Immature natural killer cell (primary cell): ENCODE measurements at regions not wholly inside any gene's neighbourhood (a gene's known extent, or its start where the extent isn't known, plus 50 kb on each side); places are given as distances from the start of the nearest gene placed in this dataset.

Experiments
- DNase-seq, 3 donors: peaks; one replicate each; pipeline ENCODE4 v3.0.0; 2022; ENCODE audit warnings: mixed read lengths in 1 of 3
- H3K27ac Mint-ChIP-seq, 6 donors: one replicate each; pipeline ENCODE4 v1.8.0; 2020; ENCODE audit warnings: mixed read lengths in 6 of 6, mild to moderate bottlenecking in 5 of 6, inconsistent platforms in 4 of 6, moderate library complexity in 3 of 6
- H3K27me3 Mint-ChIP-seq, 3 donors: one replicate each; pipeline ENCODE4 v1.8.0; 2020 to 2021; ENCODE audit warnings: low read depth in 3 of 3, mild to moderate bottlenecking in 3 of 3, mixed read lengths in 3 of 3, moderate library complexity in 3 of 3, inconsistent platforms in 1 of 3
- H3K36me3 Mint-ChIP-seq, 3 donors: one replicate each; pipeline ENCODE4 v1.8.0; 2020; ENCODE audit warnings: mixed read lengths in 3 of 3, inconsistent platforms in 2 of 3, mild to moderate bottlenecking in 2 of 3
- H3K4me1 Mint-ChIP-seq, 2 donors: one replicate each; pipeline ENCODE4 v1.8.0; 2020; ENCODE audit warnings: inconsistent platforms in 2 of 2, mild to moderate bottlenecking in 2 of 2, mixed read lengths in 2 of 2, moderate library complexity in 1 of 2
- H3K4me3 Mint-ChIP-seq, 5 donors: one replicate each; pipeline ENCODE4 v1.8.0; 2020; ENCODE audit warnings: mild to moderate bottlenecking in 5 of 5, mixed read lengths in 5 of 5, inconsistent platforms in 3 of 5, moderate library complexity in 3 of 5
- H3K9me3 Mint-ChIP-seq, 6 donors: one replicate each; pipeline ENCODE4 v1.8.0; 2020; ENCODE audit warnings: mild to moderate bottlenecking in 6 of 6, mixed read lengths in 6 of 6, inconsistent platforms in 4 of 6, moderate library complexity in 3 of 6

DNA sequence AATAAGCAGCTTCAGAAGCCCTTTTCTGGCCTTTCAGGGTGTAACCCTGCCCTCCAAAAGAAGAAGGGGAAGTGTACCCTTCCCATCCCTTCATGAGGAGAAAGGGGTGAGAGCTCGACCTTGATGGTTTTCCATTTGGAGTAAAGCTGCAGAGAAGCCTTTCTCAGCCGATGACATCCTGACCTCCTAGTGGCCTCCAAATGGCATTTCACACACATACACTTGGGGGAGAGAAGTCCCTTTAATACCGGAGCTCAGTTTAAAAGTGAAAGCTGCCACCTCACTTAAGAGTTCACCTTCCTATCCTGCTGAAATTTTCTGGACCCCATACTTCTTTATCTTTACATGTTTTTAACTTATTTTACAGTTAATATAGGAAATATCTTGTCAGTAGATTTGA is 716.7 kb downstream of the DCDC2C start:
- no peak for DNase-seq
- peaks cover 0 to 2% (median 1%) of the 10 kb centered on the region in 3 donors for H3K27me3 Mint-ChIP-seq
- H3K27ac Mint-ChIP-seq: no peak overlapping the region
- H3K9me3 Mint-ChIP-seq: peaks cover 4 to 32% (median 21%) of the 10 kb centered on the region in 6 donors
- peaks cover 0 to 3% (median 0%) of the 10 kb centered on the region in 3 donors for H3K36me3 Mint-ChIP-seq
- H3K4me1 Mint-ChIP-seq: no peaks in the 10 kb centered on the region
- H3K4me3 Mint-ChIP-seq: no peak overlapping the region

DNA sequence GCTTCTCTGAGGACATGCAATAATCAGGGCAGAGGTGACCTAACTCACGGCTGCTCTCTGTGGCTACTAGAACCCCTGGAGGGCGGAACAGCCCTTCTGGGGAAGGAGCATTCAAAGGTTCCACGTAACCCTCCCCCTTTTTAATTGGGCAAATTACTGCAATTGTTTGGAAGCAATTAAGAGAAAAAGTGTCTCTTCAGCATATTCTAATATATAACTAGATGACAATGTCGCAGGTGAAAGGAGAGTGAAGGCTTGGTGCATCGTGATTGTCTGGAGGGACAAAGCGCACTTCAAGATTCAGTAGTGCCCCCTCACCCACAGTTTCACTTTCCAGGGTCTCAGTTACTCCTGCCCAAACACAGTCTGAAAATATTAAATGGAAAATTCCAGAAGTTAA is 720.8 kb downstream of the DCDC2C start:
- no peaks in the 10 kb centered on the region for H3K4me1 Mint-ChIP-seq
- DNase-seq: no peak
- H3K36me3 Mint-ChIP-seq: peaks cover 0 to 3% (median 0%) of the 10 kb centered on the region in 3 donors
- no peak overlapping the region for H3K4me3 Mint-ChIP-seq
- H3K27me3 Mint-ChIP-seq: peaks cover 0 to 2% (median 2%) of the 10 kb centered on the region in 3 donors
- no peak overlapping the region for H3K27ac Mint-ChIP-seq
- H3K9me3 Mint-ChIP-seq: peaks cover 8 to 37% (median 16%) of the 10 kb centered on the region in 6 donors

DNA sequence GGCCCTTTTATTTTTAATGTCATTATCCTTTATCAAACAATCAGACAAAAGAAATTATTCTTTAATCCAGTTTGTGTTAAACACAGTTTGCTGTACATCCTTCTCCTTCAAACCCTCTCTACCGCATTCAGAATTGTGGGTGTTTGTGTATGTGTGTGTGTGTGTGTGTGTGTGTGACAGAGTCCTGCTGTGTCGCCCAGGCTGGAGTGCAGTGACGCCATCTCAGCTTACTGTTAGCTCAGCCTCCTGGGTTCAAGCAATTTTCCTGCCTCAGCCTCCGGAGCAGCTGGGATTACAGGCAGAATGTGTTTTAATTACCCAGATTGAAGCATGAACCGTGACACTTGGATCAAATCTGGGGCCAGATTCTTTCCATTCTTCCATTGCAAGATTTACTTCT is 723.7 kb downstream of the DCDC2C start:
- Mint-ChIP-seq H3K36me3 (peaks cover 0 to 3% (median 0%) of the 10 kb centered on the region in 3 donors), H3K9me3 (peaks cover 8 to 28% (median 14%) of the 10 kb centered on the region in 6 donors), H3K27ac (no peak overlapping the region), H3K4me3 (no peak overlapping the region), H3K4me1 (no peaks in the 10 kb centered on the region), H3K27me3 (peaks cover 0 to 2% (median 0%) of the 10 kb centered on the region in 3 donors)
- no peak for DNase-seq

DNA sequence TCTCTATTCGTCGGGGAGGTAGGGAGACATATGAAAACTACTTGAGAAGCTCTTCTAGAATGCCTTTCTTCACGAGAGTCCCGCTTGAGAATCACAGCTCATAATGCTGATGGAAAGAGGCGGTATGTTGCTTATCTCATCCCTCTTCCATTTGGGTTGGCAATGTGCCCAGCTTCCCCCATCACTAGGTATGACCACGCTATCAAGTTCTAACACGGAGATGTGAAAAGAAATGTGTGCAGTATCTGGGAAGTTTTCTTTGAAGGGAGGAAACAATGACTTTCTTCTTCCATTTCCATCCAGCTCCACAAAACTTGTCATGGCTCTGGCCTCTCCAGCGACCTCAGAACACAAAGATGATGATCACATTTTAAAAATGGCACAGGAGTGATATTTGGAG is 742.4 kb downstream of the DCDC2C start:
- H3K4me1 Mint-ChIP-seq: no peaks in the 10 kb centered on the region
- no peak overlapping the region for H3K27ac Mint-ChIP-seq

DNA sequence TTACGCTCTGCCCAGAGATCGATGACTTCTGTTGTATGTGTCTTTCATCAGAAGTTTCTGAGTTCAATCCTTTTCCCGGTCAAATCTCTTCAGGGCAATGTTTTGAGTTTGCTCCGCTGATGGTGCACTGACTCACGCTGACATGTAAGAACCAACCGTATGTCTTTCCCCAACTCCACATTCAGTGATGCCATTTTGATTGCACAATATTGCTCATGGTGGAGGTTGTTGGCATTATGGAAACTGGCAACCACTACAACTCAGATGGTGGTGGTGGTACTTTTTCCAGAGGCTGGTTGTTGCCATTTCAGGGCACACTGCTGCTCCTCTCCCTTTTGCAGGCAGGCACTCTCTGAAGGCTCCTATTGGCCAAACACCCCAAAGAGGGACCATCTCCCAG is 751.5 kb downstream of the DCDC2C start:
- no peak overlapping the region for H3K4me3 Mint-ChIP-seq
- no peak overlapping the region for H3K27ac Mint-ChIP-seq
- H3K4me1 Mint-ChIP-seq: no peaks in the 10 kb centered on the region
- peaks cover 0 to 3% (median 2%) of the 10 kb centered on the region in 3 donors for H3K27me3 Mint-ChIP-seq
- peaks cover 0 to 3% (median 0%) of the 10 kb centered on the region in 3 donors for H3K36me3 Mint-ChIP-seq
- peaks cover 8 to 45% (median 20%) of the 10 kb centered on the region in 6 donors for H3K9me3 Mint-ChIP-seq
- DNase-seq: no peak

More for the DNA sequence above, 742.4 kb downstream of the DCDC2C start:
- Mint-ChIP-seq H3K9me3 (peaks cover 6 to 25% (median 11%) of the 10 kb centered on the region in 6 donors), H3K36me3 (no peaks in the 10 kb centered on the region), H3K4me3 (no peak overlapping the region), H3K27me3 (peaks cover 0 to 3% (median 2%) of the 10 kb centered on the region in 3 donors)
- DNase-seq: no peak

DNA sequence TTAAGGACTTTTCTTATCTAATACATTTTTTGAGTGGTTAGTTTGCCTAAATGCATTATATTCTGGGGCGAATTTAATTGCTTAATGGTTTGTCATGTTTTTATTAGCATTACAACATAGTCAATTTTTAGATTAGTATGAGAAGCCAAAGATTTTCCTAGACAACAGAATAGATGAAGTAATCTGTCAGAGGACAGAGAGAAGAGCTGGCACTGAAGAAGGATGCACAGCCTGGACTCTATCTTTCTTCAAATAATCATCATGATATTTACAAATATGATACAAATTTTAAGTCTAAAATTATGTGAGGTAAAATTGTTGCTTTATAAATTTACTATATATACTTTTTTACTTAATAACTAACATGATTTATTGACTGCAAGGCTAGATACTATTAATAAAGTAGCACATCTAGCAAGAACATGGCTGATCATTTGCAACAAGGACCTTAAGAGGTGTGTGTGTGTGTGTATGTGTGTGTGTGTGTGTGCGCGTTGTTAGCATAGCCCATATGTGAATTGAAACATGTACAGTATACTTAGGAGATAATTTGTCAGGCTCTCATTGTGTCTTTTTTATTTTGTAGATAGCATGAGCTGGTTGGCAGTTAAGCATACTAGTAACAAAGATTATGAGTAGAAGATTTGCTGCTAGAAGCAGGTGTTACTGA is 752.2 kb downstream of the DCDC2C start:
- no peak for DNase-seq
- H3K4me3 Mint-ChIP-seq: no peak overlapping the region
- H3K9me3 Mint-ChIP-seq: peaks cover 8 to 44% (median 20%) of the 10 kb centered on the region in 6 donors
- H3K36me3 Mint-ChIP-seq: peaks cover 0 to 3% (median 0%) of the 10 kb centered on the region in 3 donors
- no peak overlapping the region for H3K27ac Mint-ChIP-seq
- H3K27me3 Mint-ChIP-seq: peaks cover 0 to 3% (median 2%) of the 10 kb centered on the region in 3 donors
- H3K4me1 Mint-ChIP-seq: no peaks in the 10 kb centered on the region

DNA sequence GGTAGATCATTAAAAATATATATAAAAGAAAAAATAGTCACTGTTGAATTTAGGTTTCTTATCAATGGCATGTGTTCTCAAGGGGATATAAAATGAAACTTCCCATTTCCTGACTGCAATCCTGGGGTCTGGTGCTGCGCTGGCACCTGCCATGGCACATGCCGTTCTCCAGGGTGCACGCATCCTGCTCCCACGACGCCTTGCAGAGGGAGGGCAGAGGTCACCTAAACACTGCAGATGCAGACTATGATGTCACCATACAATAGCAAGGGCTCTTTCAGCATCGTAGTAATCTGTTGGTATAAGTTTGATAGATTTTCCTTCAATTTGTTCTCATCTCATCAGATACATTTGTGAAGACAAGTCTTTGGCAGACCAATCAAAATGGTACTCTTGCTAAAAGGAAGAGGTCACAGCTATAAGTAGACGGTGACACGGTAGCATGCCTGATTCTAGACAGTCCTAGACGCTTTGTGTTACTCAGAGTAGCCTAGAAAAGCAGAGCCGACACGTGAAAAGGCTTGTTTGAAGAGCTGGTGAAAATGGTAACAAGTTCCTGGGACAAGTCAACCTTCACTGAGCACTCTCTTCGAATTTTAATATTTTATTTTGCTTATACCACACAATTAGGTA is 761.4 kb downstream of the DCDC2C start:
- peaks cover 0 to 5% (median 2%) of the 10 kb centered on the region in 3 donors for H3K27me3 Mint-ChIP-seq
- no peak overlapping the region for H3K27ac Mint-ChIP-seq
- H3K4me1 Mint-ChIP-seq: no peaks in the 10 kb centered on the region
- no peak for DNase-seq
- H3K4me3 Mint-ChIP-seq: no peak overlapping the region
- H3K9me3 Mint-ChIP-seq: peaks cover 1 to 23% (median 11%) of the 10 kb centered on the region in 6 donors
- no peaks in the 10 kb centered on the region for H3K36me3 Mint-ChIP-seq

DNA sequence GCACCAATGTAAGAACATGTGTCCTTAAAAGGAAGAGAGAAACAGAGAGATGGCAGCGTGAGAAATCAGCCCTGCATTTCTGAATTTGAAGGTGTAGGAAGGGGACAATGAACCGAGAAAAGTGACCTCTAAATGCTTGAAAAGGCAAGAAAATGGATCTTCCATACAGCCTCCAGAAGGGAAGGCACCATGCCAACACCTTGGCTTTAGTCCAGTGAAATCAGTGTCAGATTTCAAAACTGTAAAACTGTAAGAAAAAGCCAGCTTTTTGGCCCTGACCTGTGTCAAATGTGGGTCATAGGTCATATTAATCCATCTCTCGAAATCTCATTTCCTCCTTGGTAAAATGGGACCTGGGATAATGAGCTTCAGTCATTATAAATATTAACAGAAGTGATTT is 762.3 kb downstream of the DCDC2C start:
- Mint-ChIP-seq H3K27me3 (peaks cover 0 to 5% (median 2%) of the 10 kb centered on the region in 3 donors), H3K36me3 (no peaks in the 10 kb centered on the region), H3K9me3 (peaks cover 1 to 23% (median 12%) of the 10 kb centered on the region in 6 donors), H3K4me3 (no peak overlapping the region), H3K27ac (no peak overlapping the region), H3K4me1 (no peaks in the 10 kb centered on the region)
- no peak for DNase-seq

DNA sequence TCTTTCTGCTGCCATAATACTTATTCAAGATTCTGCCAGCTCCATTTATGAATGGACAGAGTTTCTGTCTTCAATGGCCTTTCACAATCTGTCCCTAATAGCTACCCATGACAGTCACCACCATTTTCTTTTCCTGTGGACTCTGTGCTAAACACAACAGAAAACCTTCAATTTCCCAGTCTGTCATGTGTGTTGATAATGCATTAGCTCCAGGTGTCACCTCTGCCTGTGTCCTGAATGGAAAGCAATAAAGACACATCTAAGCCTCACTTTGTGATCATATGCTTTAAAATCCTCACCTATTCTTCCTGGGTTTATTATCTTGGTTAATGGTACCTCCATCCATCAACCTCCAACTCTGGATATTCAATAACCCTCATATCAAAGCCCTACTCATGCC is 772.2 kb downstream of the DCDC2C start:
- Mint-ChIP-seq H3K36me3 (no peaks in the 10 kb centered on the region), H3K9me3 (peaks cover 6 to 44% (median 13%) of the 10 kb centered on the region in 6 donors), H3K27ac (no peak overlapping the region), H3K4me1 (no peaks in the 10 kb centered on the region), H3K4me3 (no peak overlapping the region), H3K27me3 (no peaks in the 10 kb centered on the region)
- DNase-seq: no peak

DNA sequence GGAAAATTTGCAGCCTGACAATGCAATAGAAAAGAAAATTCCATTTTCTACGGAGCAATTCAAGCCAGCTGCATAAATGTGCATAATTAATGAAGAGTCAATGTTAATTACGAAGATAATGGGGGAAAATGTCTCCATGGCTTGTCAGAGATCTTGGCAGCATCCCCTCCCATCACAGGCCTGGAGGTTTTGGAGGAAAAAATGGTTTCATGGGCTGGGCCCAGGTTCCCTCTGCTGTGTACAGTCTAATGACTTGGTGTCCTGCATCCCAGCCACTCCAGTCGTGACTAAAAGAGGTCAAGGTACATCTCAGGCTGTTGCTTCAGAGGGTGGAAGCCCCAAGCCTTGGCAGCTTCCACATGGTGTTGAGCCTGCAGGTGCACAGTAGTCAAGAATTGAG is 779.7 kb downstream of the DCDC2C start:
- Mint-ChIP-seq H3K27me3 (peaks cover 2 to 5% (median 2%) of the 10 kb centered on the region in 3 donors), H3K27ac (no peak overlapping the region), H3K9me3 (peaks cover 12 to 45% (median 22%) of the 10 kb centered on the region in 6 donors), H3K4me3 (no peak overlapping the region), H3K36me3 (no peaks in the 10 kb centered on the region), H3K4me1 (no peaks in the 10 kb centered on the region)
- DNase-seq: no peak

DNA sequence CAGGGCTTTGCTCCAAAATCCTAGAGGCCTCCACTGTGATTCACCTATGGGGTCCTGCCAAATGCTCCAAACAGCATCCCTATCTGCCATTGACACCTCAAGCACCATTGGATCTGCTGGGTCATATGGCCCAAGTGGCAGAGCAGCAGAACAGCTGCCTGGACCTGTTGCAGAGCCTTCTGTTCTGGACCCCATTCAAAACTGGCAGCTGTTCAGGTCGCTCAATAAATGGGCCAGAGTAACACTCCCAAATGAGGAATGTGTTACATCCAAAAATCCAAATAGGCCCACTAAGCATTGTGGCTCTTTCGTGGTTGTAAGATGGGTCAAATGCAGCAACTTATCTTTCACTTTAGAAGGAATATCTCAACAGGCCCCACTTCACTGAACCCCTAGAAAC is 783.6 kb downstream of the DCDC2C start:
- Mint-ChIP-seq H3K27ac (no peak overlapping the region), H3K4me1 (no peaks in the 10 kb centered on the region), H3K9me3 (peaks cover 6 to 43% (median 21%) of the 10 kb centered on the region in 6 donors), H3K27me3 (peaks cover 0 to 5% (median 4%) of the 10 kb centered on the region in 3 donors), H3K36me3 (no peaks in the 10 kb centered on the region), H3K4me3 (no peak overlapping the region)
- no peak for DNase-seq

DNA sequence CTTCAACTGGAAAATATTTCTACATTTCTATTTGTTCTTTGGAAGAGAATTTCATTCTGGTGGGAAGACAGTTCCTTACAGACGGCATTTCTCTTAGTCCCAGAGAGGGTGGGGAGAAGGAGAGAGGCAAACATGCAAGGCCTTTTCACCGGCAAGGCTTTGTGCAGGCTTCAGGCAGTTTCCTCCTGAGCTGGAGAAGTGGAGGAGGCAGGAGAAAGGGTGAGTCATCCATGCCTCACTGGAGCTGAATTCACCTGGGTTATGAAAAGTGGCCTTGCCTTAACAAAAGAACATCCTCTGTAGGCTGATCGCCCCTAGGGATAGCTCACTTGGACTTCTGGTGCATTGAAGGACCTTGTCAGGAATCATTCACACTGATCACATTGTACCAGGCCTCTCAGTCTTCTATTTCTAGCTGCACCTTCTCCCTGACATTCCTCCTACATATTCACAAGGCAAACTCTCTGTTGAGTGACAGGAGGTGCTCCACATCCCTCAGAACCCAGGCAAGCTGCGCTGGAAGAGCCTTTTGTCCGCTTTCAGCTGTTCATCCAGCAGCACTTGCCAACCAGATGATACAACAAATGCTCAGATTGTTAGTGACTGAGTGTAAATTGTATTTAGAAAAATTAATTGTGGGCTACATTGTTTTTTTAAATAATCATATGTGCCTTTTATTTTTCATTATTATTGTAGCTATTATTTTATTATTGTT is 796.1 kb downstream of the DCDC2C start:
- DNase-seq: no peak
- peaks cover 0 to 1% (median 0%) of the 10 kb centered on the region in 3 donors for H3K27me3 Mint-ChIP-seq
- no peak overlapping the region for H3K27ac Mint-ChIP-seq
- H3K4me1 Mint-ChIP-seq: no peaks in the 10 kb centered on the region
- H3K9me3 Mint-ChIP-seq: peaks cover 3 to 18% (median 10%) of the 10 kb centered on the region in 6 donors
- no peak overlapping the region for H3K4me3 Mint-ChIP-seq
- H3K36me3 Mint-ChIP-seq: no peaks in the 10 kb centered on the region

DNA sequence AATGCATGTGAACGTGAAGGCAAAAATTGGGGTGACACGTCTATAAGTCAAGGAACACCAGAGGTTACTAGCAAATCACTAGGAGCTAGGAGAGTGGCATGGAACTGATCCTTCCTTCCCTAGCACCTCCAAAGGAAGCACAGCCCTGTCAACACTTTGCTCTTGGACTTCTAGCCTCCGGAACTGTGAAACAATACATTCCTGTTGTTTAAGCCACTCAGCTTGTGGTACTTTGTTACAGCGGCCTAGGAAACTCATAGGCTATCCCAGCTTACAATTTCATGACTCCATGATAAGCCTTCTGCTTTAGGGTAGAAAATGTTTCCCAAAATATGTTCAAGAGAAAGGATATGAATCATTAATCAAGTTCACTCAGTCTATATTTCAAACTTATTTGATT is 798.1 kb downstream of the DCDC2C start:
- no peak for DNase-seq
- H3K27ac Mint-ChIP-seq: no peak overlapping the region
- H3K4me1 Mint-ChIP-seq: no peaks in the 10 kb centered on the region
- peaks cover 4 to 28% (median 16%) of the 10 kb centered on the region in 6 donors for H3K9me3 Mint-ChIP-seq
- H3K27me3 Mint-ChIP-seq: peaks cover 0 to 1% (median 0%) of the 10 kb centered on the region in 3 donors
- no peak overlapping the region for H3K4me3 Mint-ChIP-seq
- peaks cover 0 to 4% (median 3%) of the 10 kb centered on the region in 3 donors for H3K36me3 Mint-ChIP-seq
